ENCODE measurements at regions not wholly inside any gene's neighbourhood (a gene's known extent, or its start where the extent isn't known, plus 50 kb on each side); places are given as distances from the start of the nearest gene placed in this dataset.

DNA sequence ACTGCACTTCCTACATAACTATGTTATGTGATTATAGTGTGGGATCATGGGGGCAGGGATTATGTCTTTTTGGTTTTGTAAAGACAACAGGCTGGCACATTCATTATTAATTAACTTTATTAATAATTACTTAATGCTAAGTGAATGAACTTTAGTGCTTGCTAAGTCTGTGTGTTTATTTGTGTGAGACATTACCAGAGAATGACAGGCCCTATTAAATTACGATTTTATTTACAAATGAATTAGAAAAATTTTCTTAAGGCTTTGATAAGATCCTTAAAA is 100.9 kb downstream of the CD83 start:
- H4K20me1 ChIP-seq (ENCODE audit: insufficient read depth, poor library complexity, severe bottlenecking) = no peaks in the 10 kb centered on the region
- no peaks in the 10 kb centered on the region for H3K79me2 ChIP-seq
- peaks cover 11% of the 10 kb centered on the region for H3K4me1 ChIP-seq (ENCODE audit: insufficient read depth)
- no peaks in the 10 kb centered on the region for H3K9me3 ChIP-seq (ENCODE audit: low read depth)
- peak overlapping the region; percentile 52 for H3K4me2 ChIP-seq
- H3K4me3 ChIP-seq = no peak overlapping the region
- no peaks in the 10 kb centered on the region for H3K9me2 ChIP-seq (replicated peaks; ENCODE audit: insufficient read depth)
- H2AFZ ChIP-seq = no peak overlapping the region
- H3K27ac ChIP-seq = no peak overlapping the region
- no peak for DNase-seq (ENCODE audit: low spot score)
- H3K36me3 ChIP-seq (replicated peaks; ENCODE audit: insufficient read depth, low read depth) = no peaks in the 10 kb centered on the region
- WGBS (ENCODE audit: low lambda C conversion rate, missing lambda C conversion rate) = 70% methylated on average over 1 of the region's 1 CpG
- TF ChIP-seq, protein P1, sequence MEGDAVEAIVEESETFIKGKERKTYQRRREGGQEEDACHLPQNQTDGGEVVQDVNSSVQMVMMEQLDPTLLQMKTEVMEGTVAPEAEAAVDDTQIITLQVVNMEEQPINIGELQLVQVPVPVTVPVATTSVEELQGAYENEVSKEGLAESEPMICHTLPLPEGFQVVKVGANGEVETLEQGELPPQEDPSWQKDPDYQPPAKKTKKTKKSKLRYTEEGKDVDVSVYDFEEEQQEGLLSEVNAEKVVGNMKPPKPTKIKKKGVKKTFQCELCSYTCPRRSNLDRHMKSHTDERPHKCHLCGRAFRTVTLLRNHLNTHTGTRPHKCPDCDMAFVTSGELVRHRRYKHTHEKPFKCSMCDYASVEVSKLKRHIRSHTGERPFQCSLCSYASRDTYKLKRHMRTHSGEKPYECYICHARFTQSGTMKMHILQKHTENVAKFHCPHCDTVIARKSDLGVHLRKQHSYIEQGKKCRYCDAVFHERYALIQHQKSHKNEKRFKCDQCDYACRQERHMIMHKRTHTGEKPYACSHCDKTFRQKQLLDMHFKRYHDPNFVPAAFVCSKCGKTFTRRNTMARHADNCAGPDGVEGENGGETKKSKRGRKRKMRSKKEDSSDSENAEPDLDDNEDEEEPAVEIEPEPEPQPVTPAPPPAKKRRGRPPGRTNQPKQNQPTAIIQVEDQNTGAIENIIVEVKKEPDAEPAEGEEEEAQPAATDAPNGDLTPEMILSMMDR (IDR thresholded peaks at IDR 0.05; ENCODE audit: poor library complexity) = no peak
- TF ChIP-seq EZH2 (IDR thresholded peaks at IDR 0.05; ENCODE audit: borderline replicate concordance) (no peak), EZH2phosphoT487 (IDR thresholded peaks at IDR 0.05; ENCODE audit: low read depth, severe bottlenecking, unreplicated experiment) (no peak)
- H3K27me3 ChIP-seq = no peaks in the 10 kb centered on the region

DNA sequence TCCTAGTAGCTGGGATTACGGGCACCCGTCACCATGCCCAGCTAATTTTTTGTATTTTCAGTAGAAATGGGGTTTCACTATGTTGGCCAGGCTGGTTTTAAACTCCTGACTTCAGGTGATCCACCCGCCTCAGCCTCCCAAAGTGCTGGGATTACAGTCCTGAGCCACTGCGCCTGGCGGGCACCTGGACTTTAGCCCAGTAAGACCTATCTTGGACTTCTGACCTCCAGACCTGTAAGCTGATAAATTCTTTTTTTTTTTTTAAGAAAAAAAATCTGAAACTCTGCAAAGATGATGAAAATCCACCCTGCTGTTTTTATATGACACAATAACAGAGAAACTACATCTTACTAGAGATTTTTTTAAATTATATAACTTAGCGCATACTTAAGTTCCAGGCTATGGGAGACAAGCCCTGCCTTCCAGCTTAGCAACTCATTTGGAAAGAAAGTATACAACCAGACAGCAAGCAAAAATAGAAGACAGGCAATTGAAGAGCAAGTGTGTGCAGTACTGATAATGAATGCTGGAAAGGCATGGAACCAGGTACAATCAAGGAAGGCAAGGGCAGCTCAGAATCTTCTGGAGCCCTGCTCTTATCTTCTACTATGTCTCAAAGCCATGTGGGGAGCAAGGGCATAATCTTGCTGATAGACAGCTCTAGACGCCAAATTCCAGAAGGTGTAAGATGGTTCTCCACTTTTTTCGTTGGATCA is 104.2 kb downstream of the CD83 start:
- Histone ChIP-seq H3K4me2 (no peak overlapping the region), H3K27ac (no peak overlapping the region), H3K79me2 (no peaks in the 10 kb centered on the region), H4K20me1 (ENCODE audit: insufficient read depth, poor library complexity, severe bottlenecking) (no peaks in the 10 kb centered on the region), H3K4me1 (ENCODE audit: insufficient read depth) (peaks cover 11% of the 10 kb centered on the region), H3K9me3 (ENCODE audit: low read depth) (no peaks in the 10 kb centered on the region), H3K36me3 (replicated peaks; ENCODE audit: insufficient read depth, low read depth) (no peaks in the 10 kb centered on the region), H3K27me3 (no peaks in the 10 kb centered on the region), H3K9me2 (replicated peaks; ENCODE audit: insufficient read depth) (no peaks in the 10 kb centered on the region), H3K4me3 (no peak overlapping the region), H2AFZ (no peak overlapping the region)
- TF ChIP-seq, protein P1 (IDR thresholded peaks at IDR 0.05; ENCODE audit: poor library complexity) = no peak
- TF ChIP-seq EZH2phosphoT487 (IDR thresholded peaks at IDR 0.05; ENCODE audit: low read depth, severe bottlenecking, unreplicated experiment) (no peak), EZH2 (IDR thresholded peaks at IDR 0.05; ENCODE audit: borderline replicate concordance) (no peak)
- 91% methylated on average over 8 of the region's 8 CpGs for WGBS (ENCODE audit: low lambda C conversion rate, missing lambda C conversion rate)
- DNase-seq (ENCODE audit: low spot score) = no peak

DNA sequence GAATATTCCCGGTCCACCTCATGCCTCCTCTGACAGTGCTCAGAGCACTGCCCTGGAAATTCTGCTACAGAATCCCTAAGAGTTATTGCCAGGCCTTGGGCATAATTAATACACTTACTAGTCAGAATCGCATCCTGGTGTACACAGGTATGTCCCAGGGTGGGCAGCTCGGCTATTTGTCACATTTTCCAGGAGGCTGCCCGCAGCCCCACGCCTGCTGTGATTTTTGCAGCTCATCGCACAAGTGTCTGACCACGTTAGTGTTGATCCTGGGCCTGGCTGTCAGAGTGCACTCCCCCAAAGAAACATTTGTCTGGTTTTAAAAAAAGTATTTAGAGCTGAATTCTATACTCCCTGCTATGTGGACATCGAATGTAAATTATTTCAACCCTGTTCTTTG is 105.4 kb downstream of the CD83 start:
- TF ChIP-seq, protein P1 (IDR thresholded peaks at IDR 0.05; ENCODE audit: poor library complexity) = no peak
- TF ChIP-seq EZH2 (IDR thresholded peaks at IDR 0.05; ENCODE audit: borderline replicate concordance) (no peak), EZH2phosphoT487 (IDR thresholded peaks at IDR 0.05; ENCODE audit: low read depth, severe bottlenecking, unreplicated experiment) (no peak)
- 90% methylated on average over 8 of the region's 8 CpGs for WGBS (ENCODE audit: low lambda C conversion rate, missing lambda C conversion rate)
- Histone ChIP-seq H3K9me3 (ENCODE audit: low read depth) (no peaks in the 10 kb centered on the region), H3K4me3 (no peak overlapping the region), H3K4me2 (no peak overlapping the region), H3K79me2 (no peaks in the 10 kb centered on the region), H2AFZ (no peak overlapping the region), H3K9me2 (replicated peaks; ENCODE audit: insufficient read depth) (no peaks in the 10 kb centered on the region), H4K20me1 (ENCODE audit: insufficient read depth, poor library complexity, severe bottlenecking) (no peaks in the 10 kb centered on the region), H3K27ac (no peak overlapping the region), H3K36me3 (replicated peaks; ENCODE audit: insufficient read depth, low read depth) (no peaks in the 10 kb centered on the region), H3K27me3 (no peaks in the 10 kb centered on the region), H3K4me1 (ENCODE audit: insufficient read depth) (peaks cover 2% of the 10 kb centered on the region)
- no peak for DNase-seq (ENCODE audit: low spot score)
